Activated T-cell treated with anti-CD3 and anti-CD28 coated beads for 48 hours (primary cell): ENCODE measurements at regions not wholly inside any gene's neighbourhood (a gene's known extent, or its start where the extent isn't known, plus 50 kb on each side); places are given as distances from the start of the nearest gene placed in this dataset.
"Not testable (repeated sequence)": the region's sequence is repeated elsewhere in the genome, so short reads cannot be mapped to it uniquely, and the experiment has no call there.

Experiments used
- DNase-seq: peaks from one replicate; pipeline ENCODE4 v3.0.0-alpha.2; 2020; ENCODE audit warnings: low read depth

GRCh38 chr3:118075873-118076272 lies 958.8 kb downstream of the IGSF11 start:
- no peak for DNase-seq

- DNase-seq: no peak
Measured at GRCh38 chr3:118077332-118077731, 957.3 kb downstream of the IGSF11 start.

GRCh38 chr3:118080889-118081288 lies 953.8 kb downstream of the IGSF11 start:
- DNase-seq: no peak

GRCh38 chr3:118088696-118089095 lies 946.0 kb downstream of the IGSF11 start:
- no peak for DNase-seq

GRCh38 chr3:118089563-118089962 lies 945.1 kb downstream of the IGSF11 start:
- no peak for DNase-seq

- no peak for DNase-seq
Measured at GRCh38 chr3:118097226-118097625, 937.4 kb downstream of the IGSF11 start.

- DNase-seq: no peak
Measured at GRCh38 chr3:118097660-118098059, 937.0 kb downstream of the IGSF11 start.

GRCh38 chr3:118098827-118099226 lies 935.8 kb downstream of the IGSF11 start:
- no peak for DNase-seq

GRCh38 chr3:118101891-118102290 lies 932.8 kb downstream of the IGSF11 start:
- DNase-seq: no peak

GRCh38 chr3:118102737-118103136 lies 931.9 kb downstream of the IGSF11 start:
- DNase-seq: no peak

- DNase-seq: no peak
Measured at GRCh38 chr3:118108201-118108600, 926.4 kb downstream of the IGSF11 start.

- no peak for DNase-seq
Measured at GRCh38 chr3:118108769-118109168, 925.9 kb downstream of the IGSF11 start.

- DNase-seq: no peak
Measured at GRCh38 chr3:118110211-118110610, 924.4 kb downstream of the IGSF11 start.

GRCh38 chr3:118116991-118117390 lies 917.7 kb downstream of the IGSF11 start:
- DNase-seq: no peak

- DNase-seq: no peak
Measured at GRCh38 chr3:118126751-118127150, 907.9 kb downstream of the IGSF11 start.

GRCh38 chr3:118127992-118128391 lies 906.7 kb downstream of the IGSF11 start:
- DNase-seq: no peak

- no peak for DNase-seq
Measured at GRCh38 chr3:118128886-118129285, 905.8 kb downstream of the IGSF11 start.

- no peak for DNase-seq
Measured at GRCh38 chr3:118137778-118138177, 896.9 kb downstream of the IGSF11 start.

- no peak for DNase-seq
Measured at GRCh38 chr3:118144919-118145318, 889.7 kb downstream of the IGSF11 start.

- no peak for DNase-seq
Measured at GRCh38 chr3:118146658-118147375, 887.8 kb downstream of the IGSF11 start.

GRCh38 chr3:118151164-118151563 lies 883.5 kb downstream of the IGSF11 start:
- no peak for DNase-seq

- not testable (repeated sequence) for DNase-seq
Measured at GRCh38 chr3:118162627-118163588, 871.7 kb downstream of the IGSF11 start.

- no peak for DNase-seq
Measured at GRCh38 chr3:118165413-118165812, 869.2 kb downstream of the IGSF11 start.
